ENCODE measurements at regions not wholly inside any gene's neighbourhood (a gene's known extent, or its start where the extent isn't known, plus 50 kb on each side); places are given as distances from the start of the nearest gene placed in this dataset.

- no peak for TF ChIP-seq CTCF (conservative IDR thresholded peaks at IDR 0.05 in 1 of 2, IDR thresholded peaks at IDR 0.05 in 1 of 2; ENCODE audit: extremely low read depth in 1 of 2, insufficient read depth in 1 of 2, low read depth in 1 of 2, low read length in 2 of 2)
- no peak for TF ChIP-seq EZH2 (IDR thresholded peaks at IDR 0.05; ENCODE audit: borderline replicate concordance, low read length)
These were observed 190.7 kb downstream of the NOL4 start for GRCh38 chr18:34033968-34034367.

Measured in mammary epithelial cell (primary cell).